Renal pelvis (tissue), 1 donor: ENCODE measurements at regions not wholly inside any gene's neighbourhood (a gene's known extent, or its start where the extent isn't known, plus 50 kb on each side); places are given as distances from the start of the nearest gene placed in this dataset.

ENCODE experiments used
- DNase-seq: peaks from one replicate; pipeline ENCODE4 v3.0.0-alpha.2; 2013

DNA sequence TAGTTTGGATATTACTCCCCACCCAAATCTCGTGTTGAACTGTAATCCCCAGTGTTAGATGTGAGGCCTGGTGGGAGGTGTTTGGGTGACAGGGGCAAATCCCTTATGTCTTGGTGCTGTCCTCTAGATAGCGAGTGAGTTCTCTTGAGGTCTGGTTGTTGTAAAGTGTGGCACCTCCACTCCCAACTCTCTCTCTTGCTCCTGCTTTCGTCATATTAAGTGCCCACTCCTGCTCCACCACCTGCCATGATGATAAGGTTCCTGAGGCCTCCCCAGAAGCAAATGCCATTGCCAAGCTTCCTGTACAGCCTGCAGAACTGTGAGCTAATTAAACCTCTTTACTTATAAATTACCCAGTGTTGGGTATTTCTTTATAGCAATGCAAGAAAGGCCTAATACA, 944.3 kb downstream of the ADGRL3 start:
- no peak for DNase-seq

GRCh38 chr4:62135565-62136156, 935.5 kb downstream of the ADGRL3 start:
- DNase-seq, result no peak

DNA sequence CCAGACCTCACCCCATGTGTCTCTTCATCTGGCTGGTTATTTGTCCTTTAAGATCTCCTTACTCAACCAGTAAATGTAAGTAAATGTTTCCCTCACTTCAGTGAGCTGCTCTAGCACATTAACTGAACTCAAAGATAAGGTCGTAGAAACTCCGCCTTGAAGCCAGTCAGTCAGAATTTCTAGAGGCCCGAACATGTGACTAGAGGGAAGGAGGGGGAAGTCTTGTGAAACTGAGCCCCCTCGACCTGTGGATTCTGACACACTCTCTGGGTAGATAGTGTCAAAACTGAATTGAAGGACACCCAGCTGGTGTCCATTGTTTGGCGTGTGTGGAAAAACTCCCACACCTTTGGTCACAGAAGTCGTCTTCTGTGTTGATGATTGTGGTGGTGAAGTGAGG, 933.9 kb downstream of the ADGRL3 start:
- no peak for DNase-seq

DNA sequence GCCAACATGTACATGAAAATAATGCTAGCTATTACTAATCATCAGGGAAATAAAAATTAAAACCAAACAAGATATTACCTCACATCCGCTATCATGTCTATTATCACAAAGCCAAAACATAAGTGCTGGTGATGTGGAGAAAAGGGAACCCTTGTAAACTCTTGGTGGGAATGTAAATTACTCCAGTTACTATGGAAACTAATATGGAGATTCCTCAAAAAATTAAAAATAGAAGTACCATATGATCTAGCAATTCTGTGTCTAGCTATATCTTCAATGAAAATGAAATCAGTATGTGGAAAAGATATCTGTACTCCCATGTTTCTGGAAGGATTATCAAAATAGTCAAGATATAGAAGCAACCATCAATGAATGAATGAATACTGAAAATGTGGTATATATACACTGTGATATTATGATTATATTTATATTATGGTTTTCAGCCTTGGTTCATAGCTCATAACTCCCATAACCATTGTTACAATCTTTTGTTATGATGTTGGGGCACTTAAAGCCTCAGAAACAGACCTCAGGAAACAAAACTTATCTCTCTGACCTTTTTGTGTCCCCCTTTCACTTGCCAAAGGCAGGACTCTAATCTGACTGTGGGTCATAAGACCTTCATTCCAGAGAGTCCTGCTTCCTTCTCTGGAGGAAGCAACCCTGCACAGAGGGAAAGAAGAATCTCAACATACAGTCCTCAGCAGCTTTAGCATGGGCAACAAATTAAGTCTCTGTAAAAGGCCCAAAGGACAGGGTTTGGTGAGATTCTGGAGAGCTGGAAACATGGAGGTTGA, 933.2 kb downstream of the ADGRL3 start:
- DNase-seq, result no peak

- no peak for DNase-seq
Observed at GRCh38 chr4:62131049-62131448, 930.9 kb downstream of the ADGRL3 start.

- DNase-seq, result no peak
Observed at GRCh38 chr4:62130637-62131036, 930.5 kb downstream of the ADGRL3 start.

GRCh38 chr4:62130230-62130629, 930.1 kb downstream of the ADGRL3 start:
- DNase-seq, result no peak
